SK-N-DZ (cell line): ENCODE measurements at regions not wholly inside any gene's neighbourhood (a gene's known extent, or its start where the extent isn't known, plus 50 kb on each side); places are given as distances from the start of the nearest gene placed in this dataset.
"Not testable (repeated sequence)": the region's sequence is repeated elsewhere in the genome, so short reads cannot be mapped to it uniquely, and the experiment has no call there.

ENCODE experiments used
- DNase-seq: peaks from one replicate; pipeline ENCODE4 v3.0.0-alpha.2; 2015; ENCODE audit warnings: low spot score

DNA sequence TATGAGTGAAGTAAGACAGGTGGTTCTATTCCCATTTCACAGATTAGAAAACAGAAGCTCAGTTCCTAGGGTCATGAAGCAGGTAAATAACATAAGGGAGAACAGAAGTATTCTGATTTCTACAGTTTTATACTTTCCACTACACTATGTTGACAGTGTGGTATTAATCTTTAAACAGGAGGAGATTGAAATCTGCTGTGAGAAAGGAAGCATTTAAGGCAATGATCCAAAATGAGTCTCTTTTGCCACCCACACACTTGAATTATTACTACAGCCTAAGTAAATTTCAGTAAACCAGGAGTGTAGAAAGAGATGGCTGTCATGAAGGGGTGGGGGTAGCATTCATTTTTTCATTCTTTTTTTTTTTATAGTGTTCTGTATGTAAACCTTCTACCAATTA is 893.0 kb downstream of the C4orf33 start:
- no peak for DNase-seq

DNA sequence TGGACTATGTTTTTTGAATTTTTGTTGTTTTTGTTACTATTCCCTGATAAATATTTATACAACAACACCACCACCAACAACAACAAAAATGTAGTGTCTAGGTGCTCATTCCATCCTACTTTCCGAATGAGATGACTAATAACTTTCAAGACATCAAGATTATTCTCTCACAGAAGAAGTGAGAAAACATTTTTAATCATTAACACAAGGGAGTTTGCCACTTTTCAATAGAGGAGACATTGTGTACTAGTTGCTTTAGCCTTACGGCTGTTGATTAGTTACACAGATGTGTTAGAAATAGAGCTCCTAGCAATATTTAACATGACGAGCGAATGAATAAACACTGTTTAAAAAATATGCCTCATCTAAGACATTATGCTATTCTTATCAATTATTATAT is 898.8 kb downstream of the C4orf33 start:
- no peak for DNase-seq

GRCh38 chr4:129998436-129999150 is 902.6 kb downstream of the C4orf33 start:
- DNase-seq, result no peak

DNA sequence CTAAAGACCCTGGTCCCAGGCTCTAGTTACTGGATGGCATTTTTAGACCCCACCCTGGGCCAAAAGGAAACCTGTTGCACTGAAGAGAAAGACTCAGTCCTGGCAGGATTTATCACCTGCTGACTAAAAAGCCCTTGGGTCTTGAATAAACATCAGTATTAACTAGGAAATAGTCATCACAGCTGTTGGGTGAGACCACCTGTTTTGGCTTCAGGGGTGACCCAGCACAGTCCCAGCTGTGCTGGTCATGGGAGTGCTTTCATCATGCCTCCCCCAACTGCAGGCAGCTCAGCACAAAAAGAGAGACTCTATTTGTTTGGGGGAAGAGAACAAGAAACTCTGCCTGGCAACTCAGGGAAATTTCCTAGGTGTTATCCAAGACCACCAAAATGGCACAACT is 903.2 kb downstream of the C4orf33 start:
- no peak for DNase-seq

DNA sequence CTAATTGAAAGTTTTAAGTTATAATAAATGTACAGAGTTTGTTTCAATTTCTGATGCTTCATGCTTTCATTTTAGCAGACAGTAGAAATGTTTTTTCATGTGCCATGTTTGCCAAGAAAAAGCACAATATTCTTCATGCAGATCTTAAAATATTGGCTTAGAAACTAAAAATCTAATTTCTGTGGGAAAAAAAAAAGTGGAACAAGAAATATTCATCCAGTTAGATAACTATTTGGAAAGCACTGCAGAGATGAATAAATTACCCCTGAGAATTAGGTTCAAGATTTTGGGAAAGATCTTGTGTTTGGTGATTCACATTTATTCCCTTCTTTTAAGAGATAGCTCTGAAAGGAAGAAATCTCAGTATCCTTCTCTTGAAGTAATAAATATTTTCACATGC is 912.5 kb downstream of the C4orf33 start:
- DNase-seq, result no peak

GRCh38 chr4:130012806-130013205 is 916.9 kb downstream of the C4orf33 start:
- DNase-seq, result not testable (repeated sequence)

GRCh38 chr4:130021706-130022105 is 925.8 kb downstream of the C4orf33 start:
- no peak for DNase-seq

GRCh38 chr4:130023088-130023487 is 927.1 kb downstream of the C4orf33 start:
- no peak for DNase-seq

- no peak for DNase-seq
Measured at GRCh38 chr4:130025701-130026100, 929.7 kb downstream of the C4orf33 start.

DNA sequence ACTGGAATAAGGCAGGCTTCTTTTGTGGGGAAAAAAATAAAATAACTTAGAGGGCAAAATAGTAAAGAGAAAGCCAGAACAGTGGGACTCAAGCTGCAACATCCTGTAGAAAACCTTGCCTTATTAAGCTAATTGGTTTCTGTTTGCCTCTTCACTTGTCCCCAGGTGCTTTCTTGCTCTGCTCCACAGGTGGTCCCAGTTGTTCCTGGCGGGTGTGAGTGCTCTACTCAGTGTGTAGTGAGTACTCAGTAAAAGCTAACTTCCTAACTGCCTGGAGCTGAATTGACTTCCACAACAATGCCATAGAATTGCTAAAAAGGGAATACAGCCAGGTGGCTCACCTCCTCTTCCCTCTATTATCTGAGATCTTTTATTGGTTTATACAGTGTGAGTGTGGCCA is 930.2 kb downstream of the C4orf33 start:
- no peak for DNase-seq

GRCh38 chr4:130027973-130028372 is 932.0 kb downstream of the C4orf33 start:
- DNase-seq, result no peak

DNA sequence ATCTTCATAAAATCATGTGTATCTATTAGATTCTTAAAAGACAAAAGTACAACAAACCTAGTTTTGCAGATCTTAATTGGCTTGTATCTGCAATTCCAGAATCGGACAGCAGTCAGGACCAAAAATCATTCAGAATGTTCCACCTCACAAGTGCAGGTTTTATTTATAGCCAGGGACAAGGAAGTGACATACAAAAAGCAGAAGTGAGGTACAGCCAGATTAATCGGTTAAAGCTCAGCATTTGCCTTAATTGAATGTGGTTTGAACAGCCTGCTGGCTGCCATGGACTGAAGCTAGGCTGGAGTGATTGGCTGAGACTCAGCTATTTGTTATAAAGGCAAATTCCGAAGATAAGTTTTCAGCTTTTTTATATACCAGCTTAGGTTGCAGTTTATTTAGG is 932.6 kb downstream of the C4orf33 start:
- no peak for DNase-seq

DNA sequence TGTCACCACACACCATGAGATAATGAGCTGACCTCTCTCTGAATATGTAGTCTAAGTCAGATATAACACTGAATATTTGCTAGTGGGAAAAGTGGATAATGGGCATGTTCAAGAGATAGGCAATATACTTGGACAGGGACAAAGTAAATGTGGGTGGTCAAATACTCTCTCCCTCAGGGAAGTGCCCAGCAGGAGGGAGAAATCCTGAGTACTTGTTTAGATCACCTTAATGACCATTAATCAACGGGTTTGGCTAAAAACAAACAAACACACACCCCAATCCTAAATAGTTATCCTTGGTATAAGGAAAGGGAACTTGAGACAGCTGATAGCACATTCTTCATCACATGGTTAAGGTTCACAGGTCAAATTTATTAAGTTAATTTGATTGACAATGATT is 933.5 kb downstream of the C4orf33 start:
- no peak for DNase-seq

DNA sequence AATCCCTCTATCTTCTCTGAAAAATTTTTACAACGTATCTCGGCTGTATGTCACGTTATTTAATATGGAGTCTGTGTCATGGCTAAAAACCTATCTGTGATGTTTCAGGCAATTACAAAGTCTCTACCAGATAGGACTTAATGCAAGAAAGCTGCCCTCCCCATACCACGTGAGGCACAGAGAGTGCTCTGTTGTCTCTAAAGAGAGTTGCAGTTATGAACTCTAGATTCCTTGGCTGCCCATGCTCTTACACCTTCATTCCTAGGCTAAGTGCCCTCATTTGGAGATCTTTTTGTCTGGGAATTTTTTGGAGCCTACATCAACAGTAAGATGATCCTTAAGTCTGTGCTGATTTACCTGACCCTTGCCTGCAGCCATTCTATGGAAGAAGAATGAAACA is 935.9 kb downstream of the C4orf33 start:
- DNase-seq, result no peak

GRCh38 chr4:130033657-130034056 is 937.7 kb downstream of the C4orf33 start:
- not testable (repeated sequence) for DNase-seq

GRCh38 chr4:130034876-130035275 is 938.9 kb downstream of the C4orf33 start:
- DNase-seq, result no peak

- no peak for DNase-seq
Measured at GRCh38 chr4:130035391-130035790, 939.4 kb downstream of the C4orf33 start.

DNA sequence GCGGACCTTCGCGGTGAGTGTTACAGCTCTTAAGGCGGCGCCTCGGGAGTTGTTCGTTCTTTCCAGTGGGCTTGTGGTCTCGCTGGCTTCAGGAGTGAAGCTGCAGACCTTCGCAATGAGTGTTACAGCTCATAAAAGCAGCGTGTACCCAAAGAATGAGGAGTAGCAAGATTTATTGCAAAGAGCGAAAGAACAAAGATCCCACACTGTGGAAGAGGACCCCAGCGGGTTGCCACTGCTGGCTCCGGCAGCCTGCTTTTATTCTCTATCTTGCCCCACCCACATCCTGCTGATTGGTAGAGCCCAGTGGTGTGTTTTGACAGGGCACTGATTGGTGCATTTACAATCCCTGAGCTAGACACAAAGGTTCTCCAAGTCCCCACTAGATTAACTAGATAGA is 941.9 kb downstream of the C4orf33 start:
- not testable (repeated sequence) for DNase-seq

GRCh38 chr4:130038540-130038939 is 942.6 kb downstream of the C4orf33 start:
- DNase-seq, result not testable (repeated sequence)

GRCh38 chr4:130043732-130044160 is 947.8 kb downstream of the C4orf33 start:
- no peak for DNase-seq

DNA sequence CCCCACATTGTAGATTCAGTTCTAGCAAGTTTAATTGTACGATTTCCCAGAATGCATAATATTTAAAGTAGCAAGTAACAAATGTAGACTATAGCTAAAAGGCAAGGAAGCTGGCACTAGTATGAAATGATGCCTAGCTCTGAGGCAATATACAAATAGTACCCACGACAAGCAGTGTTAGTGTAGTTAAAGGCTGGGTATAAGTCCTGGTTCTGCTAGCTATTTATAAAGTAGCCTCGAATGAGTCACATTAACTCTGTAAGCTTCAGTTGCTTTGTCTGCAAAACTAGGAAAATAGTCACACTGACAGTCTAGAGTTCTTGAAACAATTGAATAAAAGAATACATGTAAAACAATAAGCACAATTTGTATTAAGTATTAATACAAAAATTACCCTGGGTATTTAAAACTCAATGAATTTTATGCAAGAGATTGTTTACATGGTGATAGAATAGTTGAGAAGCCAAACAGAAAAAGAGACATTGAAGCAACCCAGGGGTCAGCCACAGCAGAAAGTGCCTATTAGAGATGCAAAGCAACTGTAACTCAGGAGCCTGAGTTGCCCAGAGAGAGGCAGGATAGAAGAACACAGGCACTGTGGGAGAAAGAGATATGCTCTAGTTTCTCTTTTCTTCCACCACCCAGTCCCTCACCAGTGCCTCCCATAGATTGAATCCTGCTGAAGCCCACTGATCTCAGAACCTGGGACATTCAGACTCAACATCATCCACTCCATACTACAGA is 949.0 kb downstream of the C4orf33 start:
- DNase-seq, result no peak

DNA sequence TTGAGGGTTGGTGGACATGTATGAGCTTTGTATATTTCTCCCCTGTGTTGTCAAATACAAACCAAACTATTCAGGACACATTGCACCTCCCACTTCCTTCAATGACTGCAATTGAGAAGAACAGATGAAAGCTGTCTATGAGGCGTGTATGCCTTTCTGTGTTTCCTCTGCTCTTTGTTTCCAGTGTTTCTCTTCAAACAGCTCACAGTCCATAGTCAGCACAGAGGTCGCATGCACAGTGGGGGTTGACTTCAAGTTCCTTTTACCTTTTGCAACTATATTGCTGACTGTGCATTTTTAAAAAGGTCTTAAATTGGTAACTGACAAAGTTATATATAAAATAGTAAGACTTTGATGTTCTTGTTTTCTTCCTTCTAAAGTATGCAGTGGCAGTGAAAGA is 957.8 kb downstream of the C4orf33 start:
- no peak for DNase-seq

DNA sequence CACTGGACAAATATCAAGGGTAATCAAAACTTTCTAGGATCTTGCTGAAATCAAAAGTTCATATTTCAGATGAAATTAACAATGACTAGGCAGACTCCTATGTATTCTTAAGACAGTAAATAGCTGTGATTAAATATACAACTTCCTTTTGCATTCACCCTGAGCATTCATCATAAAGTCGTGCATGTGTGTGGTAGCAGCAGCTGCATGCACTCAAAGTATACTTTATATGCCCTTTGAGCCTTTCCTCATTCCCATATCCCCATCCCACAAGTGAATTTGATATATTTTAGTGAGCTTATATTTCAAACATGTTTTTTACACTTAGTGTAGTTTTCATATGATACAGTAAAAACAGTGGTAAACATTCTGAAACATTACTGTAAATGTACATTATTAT is 959.0 kb downstream of the C4orf33 start:
- DNase-seq, result no peak
